ENCODE measurements at regions not wholly inside any gene's neighbourhood (a gene's known extent, or its start where the extent isn't known, plus 50 kb on each side); places are given as distances from the start of the nearest gene placed in this dataset.

DNA sequence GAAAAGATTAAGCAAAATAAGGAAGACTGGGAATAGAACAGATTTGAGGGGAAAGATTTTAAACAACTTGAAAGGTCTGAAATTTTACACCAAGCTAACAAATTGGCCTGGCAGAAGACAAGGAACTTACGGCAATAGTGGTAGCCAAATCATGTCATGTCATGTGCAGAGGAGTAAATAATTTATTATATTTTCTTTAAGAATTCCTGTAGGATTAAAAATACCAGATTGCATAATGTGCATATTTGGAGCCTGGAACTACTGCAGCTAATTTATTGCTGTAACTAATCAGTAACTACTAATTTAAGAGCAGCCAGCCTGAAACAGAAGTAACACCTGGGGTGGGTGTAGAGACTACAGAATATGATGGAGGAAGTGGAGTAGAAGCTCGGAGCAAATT lies 334.3 kb downstream of the TGFB2 start:
- H3K79me2 ChIP-seq (ENCODE audit: insufficient read depth, low read depth, low read length): no peaks in the 10 kb centered on the region
- H2AFZ ChIP-seq (ENCODE audit: low read length): no peak overlapping the region
- no peaks in the 10 kb centered on the region for H3K4me1 ChIP-seq (ENCODE audit: insufficient read depth, low read length, poor library complexity, severe bottlenecking)
- ChIA-PET POLR2A (interaction anchor here (0.6 to 1.2 kb wide), 3 partner anchors 17 to 1051 kb away, joined by 3 read pairs; no protein-coding TSS in a partner anchor), CTCF (ENCODE audit: unreplicated experiment) (no interaction called here)
- H3K4me3 ChIP-seq (ENCODE audit: low read depth, low read length, poor library complexity, severe bottlenecking): no peak overlapping the region
- no peak overlapping the region for H3K27ac ChIP-seq (ENCODE audit: low read depth, low read length, poor library complexity, severe bottlenecking)
- H4K20me1 ChIP-seq (ENCODE audit: insufficient read depth, low read length): no peaks in the 10 kb centered on the region
- no peaks in the 10 kb centered on the region for H3K36me3 ChIP-seq (ENCODE audit: insufficient read depth, low read length)
- TF ChIP-seq EZH2phosphoT487 (IDR thresholded peaks at IDR 0.05; ENCODE audit: borderline replicate concordance, low read depth, low read length): no peak
- TF ChIP-seq, protein P1, sequence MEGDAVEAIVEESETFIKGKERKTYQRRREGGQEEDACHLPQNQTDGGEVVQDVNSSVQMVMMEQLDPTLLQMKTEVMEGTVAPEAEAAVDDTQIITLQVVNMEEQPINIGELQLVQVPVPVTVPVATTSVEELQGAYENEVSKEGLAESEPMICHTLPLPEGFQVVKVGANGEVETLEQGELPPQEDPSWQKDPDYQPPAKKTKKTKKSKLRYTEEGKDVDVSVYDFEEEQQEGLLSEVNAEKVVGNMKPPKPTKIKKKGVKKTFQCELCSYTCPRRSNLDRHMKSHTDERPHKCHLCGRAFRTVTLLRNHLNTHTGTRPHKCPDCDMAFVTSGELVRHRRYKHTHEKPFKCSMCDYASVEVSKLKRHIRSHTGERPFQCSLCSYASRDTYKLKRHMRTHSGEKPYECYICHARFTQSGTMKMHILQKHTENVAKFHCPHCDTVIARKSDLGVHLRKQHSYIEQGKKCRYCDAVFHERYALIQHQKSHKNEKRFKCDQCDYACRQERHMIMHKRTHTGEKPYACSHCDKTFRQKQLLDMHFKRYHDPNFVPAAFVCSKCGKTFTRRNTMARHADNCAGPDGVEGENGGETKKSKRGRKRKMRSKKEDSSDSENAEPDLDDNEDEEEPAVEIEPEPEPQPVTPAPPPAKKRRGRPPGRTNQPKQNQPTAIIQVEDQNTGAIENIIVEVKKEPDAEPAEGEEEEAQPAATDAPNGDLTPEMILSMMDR (conservative IDR thresholded peaks at IDR 0.05; ENCODE audit: low read length): no peak
- no peak for DNase-seq (ENCODE audit: low spot score)
- no TSS peak for BruUV-seq (replicated peaks)
- no peaks in the 10 kb centered on the region for H3K9me3 ChIP-seq (ENCODE audit: low read length)
- no peak overlapping the region for H3K4me2 ChIP-seq (ENCODE audit: low read length)
- H3K9me2 ChIP-seq (ENCODE audit: insufficient read depth, low read length): no peaks in the 10 kb centered on the region
- intact Hi-C loops (cut with micrococcal nuclease; ENCODE audit: unreplicated experiment): no loop called here

DNA sequence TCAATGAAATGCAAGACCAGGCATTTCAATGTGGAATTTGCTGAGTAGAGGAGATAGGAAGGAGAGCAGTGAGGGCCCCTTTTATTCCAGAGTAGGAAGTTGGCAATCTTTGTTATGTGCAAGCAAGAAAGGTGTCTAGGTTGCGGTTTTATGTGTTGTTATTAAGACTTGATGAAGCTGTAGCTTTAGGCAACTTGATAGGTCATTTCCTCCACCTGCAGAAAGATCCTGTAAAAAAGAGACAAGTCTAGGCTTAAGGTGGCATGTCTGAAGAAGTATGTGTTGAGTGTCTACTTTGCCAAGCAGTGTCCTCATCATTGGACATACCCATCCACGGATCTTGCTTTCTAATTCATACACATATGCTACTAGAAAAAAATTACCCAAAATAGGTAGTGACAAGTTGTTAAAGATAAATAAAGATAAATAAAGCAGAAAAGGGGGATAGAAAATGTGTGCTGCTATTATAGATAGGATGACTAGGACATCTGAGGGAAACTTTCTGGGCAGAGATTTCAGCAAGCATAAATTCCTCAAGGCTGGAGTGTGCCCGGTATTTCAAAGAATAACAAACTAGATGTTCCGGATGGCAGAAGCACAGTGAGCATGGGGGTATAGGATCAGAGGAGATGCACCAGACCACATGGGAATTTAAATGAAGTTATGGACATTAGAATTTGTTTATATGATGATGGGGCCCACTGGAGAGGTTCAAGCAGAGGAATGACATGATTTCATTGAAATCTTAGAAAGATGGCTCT lies 335.0 kb downstream of the TGFB2 start:
- Histone ChIP-seq H4K20me1 (ENCODE audit: insufficient read depth, low read length) (no peaks in the 10 kb centered on the region), H3K9me3 (ENCODE audit: low read length) (no peaks in the 10 kb centered on the region), H3K4me2 (ENCODE audit: low read length) (no peak overlapping the region), H3K79me2 (ENCODE audit: insufficient read depth, low read depth, low read length) (no peaks in the 10 kb centered on the region), H3K4me1 (ENCODE audit: insufficient read depth, low read length, poor library complexity, severe bottlenecking) (no peaks in the 10 kb centered on the region), H3K36me3 (ENCODE audit: insufficient read depth, low read length) (no peaks in the 10 kb centered on the region), H3K9me2 (ENCODE audit: insufficient read depth, low read length) (no peaks in the 10 kb centered on the region), H2AFZ (ENCODE audit: low read length) (no peak overlapping the region), H3K27ac (ENCODE audit: low read depth, low read length, poor library complexity, severe bottlenecking) (no peak overlapping the region), H3K4me3 (ENCODE audit: low read depth, low read length, poor library complexity, severe bottlenecking) (no peak overlapping the region)
- ChIA-PET CTCF (ENCODE audit: unreplicated experiment) (no interaction called here), POLR2A (interaction anchor here (0.9 to 1.2 kb wide), 2 partner anchors 17 to 1051 kb away, joined by 3 read pairs; no protein-coding TSS in a partner anchor)
- DNase-seq (ENCODE audit: low spot score): no peak
- BruUV-seq (replicated peaks): no TSS peak
- no peak for TF ChIP-seq EZH2phosphoT487 (IDR thresholded peaks at IDR 0.05; ENCODE audit: borderline replicate concordance, low read depth, low read length)
- TF ChIP-seq, protein P1 (conservative IDR thresholded peaks at IDR 0.05; ENCODE audit: low read length): no peak
- intact Hi-C loops (cut with micrococcal nuclease; ENCODE audit: unreplicated experiment): no loop called here

DNA sequence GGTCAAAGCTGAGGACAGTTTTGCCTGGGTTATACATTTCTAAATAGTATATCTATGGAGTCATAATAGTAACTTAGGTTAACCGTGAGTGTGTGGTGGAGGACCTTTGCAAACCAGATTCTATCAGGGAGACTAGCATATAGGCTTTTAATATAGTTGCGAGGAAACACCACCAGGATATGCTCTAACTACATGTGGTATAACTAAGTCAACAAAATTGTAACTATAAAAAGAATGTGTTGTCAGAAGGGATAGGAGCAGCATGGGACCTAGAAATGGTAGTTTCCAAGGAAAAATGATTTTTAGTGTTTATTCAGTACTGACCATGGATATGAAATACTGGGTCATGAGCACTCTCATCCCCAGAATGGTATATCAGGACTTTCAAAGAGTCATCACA lies 338.1 kb downstream of the TGFB2 start:
- H3K9me3 ChIP-seq (ENCODE audit: low read length): no peaks in the 10 kb centered on the region
- no peak overlapping the region for H3K4me2 ChIP-seq (ENCODE audit: low read length)
- H3K4me1 ChIP-seq (ENCODE audit: insufficient read depth, low read length, poor library complexity, severe bottlenecking): no peaks in the 10 kb centered on the region
- H3K27ac ChIP-seq (ENCODE audit: low read depth, low read length, poor library complexity, severe bottlenecking): no peak overlapping the region
- no peaks in the 10 kb centered on the region for H3K36me3 ChIP-seq (ENCODE audit: insufficient read depth, low read length)
- no peaks in the 10 kb centered on the region for H3K79me2 ChIP-seq (ENCODE audit: insufficient read depth, low read depth, low read length)
- H3K9me2 ChIP-seq (ENCODE audit: insufficient read depth, low read length): no peaks in the 10 kb centered on the region
- intact Hi-C loops (cut with micrococcal nuclease; ENCODE audit: unreplicated experiment): no loop called here
- ChIA-PET POLR2A (interaction anchor here (0.6 kb wide), 1 partner anchor 243 kb away, joined by 7 read pairs; no protein-coding TSS in a partner anchor), CTCF (ENCODE audit: unreplicated experiment) (no interaction called here)
- no peak for DNase-seq (ENCODE audit: low spot score)
- TF ChIP-seq, protein P1 (conservative IDR thresholded peaks at IDR 0.05; ENCODE audit: low read length): no peak
- TF ChIP-seq EZH2phosphoT487 (IDR thresholded peaks at IDR 0.05; ENCODE audit: borderline replicate concordance, low read depth, low read length): no peak
- H3K4me3 ChIP-seq (ENCODE audit: low read depth, low read length, poor library complexity, severe bottlenecking): no peak overlapping the region
- no TSS peak for BruUV-seq (replicated peaks)
- H4K20me1 ChIP-seq (ENCODE audit: insufficient read depth, low read length): no peaks in the 10 kb centered on the region
- no peak overlapping the region for H2AFZ ChIP-seq (ENCODE audit: low read length)

All from OCI-LY7 (cell line).